WTC11 (cell line): ENCODE measurements at regions not wholly inside any gene's neighbourhood (a gene's known extent, or its start where the extent isn't known, plus 50 kb on each side); places are given as distances from the start of the nearest gene placed in this dataset.

ENCODE experiments used
- ATF3 ChIP-seq: sonication (generic); formaldehyde crosslinking; conservative IDR thresholded peaks from 2 replicates; pipeline ENCODE4 v1.8.1; 2022; ENCODE audit warnings: mild to moderate bottlenecking, missing genetic modification reagents
- CTCF ChIP-seq: fragments of 200-600 bp; IDR thresholded peaks from 2 replicates; pipeline ENCODE4 v1.8.0; 2022; ENCODE audit warnings: antibody characterized with exemption
- ELF4 ChIP-seq: sonication (generic); formaldehyde crosslinking; IDR thresholded peaks from 2 replicates; pipeline ENCODE4 v1.8.1; 2022; ENCODE audit warnings: low read depth, mild to moderate bottlenecking, moderate library complexity, missing genetic modification reagents
- JUN ChIP-seq: sonication (generic); formaldehyde crosslinking; IDR thresholded peaks from 2 replicates; pipeline ENCODE4 v1.8.0; 2023; ENCODE audit warnings: mild to moderate bottlenecking, missing genetic modification reagents
- MAX ChIP-seq: sonication (generic); formaldehyde crosslinking; IDR thresholded peaks from 2 replicates; pipeline ENCODE4 v1.8.0; 2022; ENCODE audit warnings: mild to moderate bottlenecking, missing genetic modification reagents
- NFE2L1 ChIP-seq: sonication (generic); formaldehyde crosslinking; IDR thresholded peaks from 2 replicates; pipeline ENCODE4 v1.8.1; 2023; ENCODE audit warnings: missing genetic modification reagents
- NR3C1 ChIP-seq: sonication (generic); formaldehyde crosslinking; conservative IDR thresholded peaks from 2 replicates; pipeline ENCODE4 v1.8.1; 2023; ENCODE audit warnings: low read depth, mild to moderate bottlenecking, missing genetic modification reagents
- USF2 ChIP-seq: sonication (generic); formaldehyde crosslinking; IDR thresholded peaks from 2 replicates; pipeline ENCODE4 v1.8.1; 2023; ENCODE audit warnings: mild to moderate bottlenecking, missing genetic modification reagents, moderate library complexity
- ZNF232 ChIP-seq: sonication (generic); formaldehyde crosslinking; IDR thresholded peaks from 2 replicates; pipeline ENCODE4 v1.8.0; 2022; ENCODE audit warnings: mild to moderate bottlenecking, missing genetic modification reagents

GRCh38 chr9:80320916-80321315 is 749.2 kb downstream of the TLE4 start:
- no peak for TF ChIP-seq ZNF232 (CRISPR knock-in tag)
- no peak for TF ChIP-seq JUN (CRISPR knock-in tag)
- TF ChIP-seq CTCF = no peak
- TF ChIP-seq USF2 (CRISPR knock-in tag) = no peak
- TF ChIP-seq ATF3 (CRISPR knock-in tag) = no peak
- no peak for TF ChIP-seq MAX
- TF ChIP-seq NFE2L1 (CRISPR knock-in tag) = no peak
- TF ChIP-seq ELF4 = no peak
- no peak for TF ChIP-seq NR3C1
